ENCODE measurements at regions not wholly inside any gene's neighbourhood (a gene's known extent, or its start where the extent isn't known, plus 50 kb on each side); places are given as distances from the start of the nearest gene placed in this dataset.

DNA sequence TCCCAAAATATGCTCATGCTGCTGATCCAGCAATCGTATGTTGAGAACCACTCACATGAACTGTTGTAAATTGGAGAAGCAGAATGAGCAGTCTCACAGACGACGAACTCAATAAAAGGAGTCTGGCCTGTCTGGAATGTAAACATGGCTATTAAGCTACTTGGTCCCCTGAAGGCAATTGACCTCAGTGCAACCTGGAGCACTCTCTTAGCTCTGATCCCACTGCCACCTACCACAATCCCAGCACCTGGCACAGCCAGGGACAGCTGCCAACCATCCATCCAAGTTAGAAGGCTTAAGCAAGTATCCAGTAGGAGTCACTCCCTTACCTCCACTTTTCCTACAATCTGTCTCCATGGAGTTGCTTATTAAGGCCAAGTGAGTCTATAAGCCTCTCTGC lies 406.9 kb upstream of the CLEC14A start:
- TF ChIP-seq, protein P1, sequence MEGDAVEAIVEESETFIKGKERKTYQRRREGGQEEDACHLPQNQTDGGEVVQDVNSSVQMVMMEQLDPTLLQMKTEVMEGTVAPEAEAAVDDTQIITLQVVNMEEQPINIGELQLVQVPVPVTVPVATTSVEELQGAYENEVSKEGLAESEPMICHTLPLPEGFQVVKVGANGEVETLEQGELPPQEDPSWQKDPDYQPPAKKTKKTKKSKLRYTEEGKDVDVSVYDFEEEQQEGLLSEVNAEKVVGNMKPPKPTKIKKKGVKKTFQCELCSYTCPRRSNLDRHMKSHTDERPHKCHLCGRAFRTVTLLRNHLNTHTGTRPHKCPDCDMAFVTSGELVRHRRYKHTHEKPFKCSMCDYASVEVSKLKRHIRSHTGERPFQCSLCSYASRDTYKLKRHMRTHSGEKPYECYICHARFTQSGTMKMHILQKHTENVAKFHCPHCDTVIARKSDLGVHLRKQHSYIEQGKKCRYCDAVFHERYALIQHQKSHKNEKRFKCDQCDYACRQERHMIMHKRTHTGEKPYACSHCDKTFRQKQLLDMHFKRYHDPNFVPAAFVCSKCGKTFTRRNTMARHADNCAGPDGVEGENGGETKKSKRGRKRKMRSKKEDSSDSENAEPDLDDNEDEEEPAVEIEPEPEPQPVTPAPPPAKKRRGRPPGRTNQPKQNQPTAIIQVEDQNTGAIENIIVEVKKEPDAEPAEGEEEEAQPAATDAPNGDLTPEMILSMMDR (IDR thresholded peaks at IDR 0.05; ENCODE audit: low read depth, low read length), result no peak
- TF ChIP-seq EZH2phosphoT487 (IDR thresholded peaks at IDR 0.05; ENCODE audit: low read depth), result no peak

Measured in OCI-LY3 (cell line).